Tibial artery (tissue), 4 donors: ENCODE measurements at regions not wholly inside any gene's neighbourhood (a gene's known extent, or its start where the extent isn't known, plus 50 kb on each side); places are given as distances from the start of the nearest gene placed in this dataset.
"Not testable (repeated sequence)": the region's sequence is repeated elsewhere in the genome, so short reads cannot be mapped to it uniquely, and the experiment has no call there.

ENCODE experiments used
- DNase-seq, 2 donors: peaks; one replicate each; pipeline ENCODE4 v3.0.0-alpha.2; 2019
- H3K27ac ChIP-seq, 2 donors: fragments of 200-600 bp; sonication (generic) in 1 of 2; 1 replicate in 1 of 2; 2 replicates in 1 of 2; pipeline ENCODE4 v1.5.1; 2018 to 2019; ENCODE audit warnings: mild to moderate bottlenecking in 1 of 2
- H3K27me3 ChIP-seq, 2 donors: fragments of 200-600 bp; sonication (generic) in 1 of 2; one replicate each; pipeline versions ENCODE4 v1.5.1 to v1.6.0; 2016 to 2019
- H3K36me3 ChIP-seq, 3 donors: fragments of 200-600 bp; sonication (generic) in 2 of 3; one replicate each; pipeline ENCODE4 v1.5.1; 2016 to 2019; ENCODE audit warnings: mild to moderate bottlenecking in 2 of 3
- H3K4me1 ChIP-seq, 4 donors: fragments of 200-600 bp; sonication (generic) in 2 of 4; 1 replicate in 3 of 4; 2 replicates in 1 of 4; pipeline ENCODE4 v1.5.1; 2016 to 2019
- H3K4me3 ChIP-seq, 2 donors: fragments of 200-600 bp; sonication (generic) in 1 of 2; 1 replicate in 1 of 2; 2 replicates in 1 of 2; pipeline ENCODE4 v1.5.1; 2018 to 2019; ENCODE audit warnings: mild to moderate bottlenecking in 2 of 2
- H3K9me3 ChIP-seq, 3 donors: fragments of 200-600 bp; sonication (generic) in 1 of 3; one replicate each; pipeline ENCODE4 v1.5.1; 2016 to 2019
- intact Hi-C: fragments of 100-400 bp; cut with DNase I; formaldehyde crosslinking; loops from one replicate; pipeline ENCODE4 v1.15.0; 2023; ENCODE audit warnings: low total_unique reads
- TF ChIP-seq, protein P1 (sequence below), 2 experiments: fragments of 200-600 bp in 1 of 2; fragments of 450-650 bp in 1 of 2; IDR thresholded peaks; one replicate each; pipeline ENCODE4 v1.5.1; 2017 to 2019; ENCODE audit warnings: antibody characterized with exemption in 2 of 2, mild to moderate bottlenecking in 1 of 2, moderate library complexity in 1 of 2

GRCh38 chr3:164018500-164018899, 1059.8 kb downstream of the SI start:
- no peak overlapping the region for H3K27ac ChIP-seq
- TF ChIP-seq, protein P1, sequence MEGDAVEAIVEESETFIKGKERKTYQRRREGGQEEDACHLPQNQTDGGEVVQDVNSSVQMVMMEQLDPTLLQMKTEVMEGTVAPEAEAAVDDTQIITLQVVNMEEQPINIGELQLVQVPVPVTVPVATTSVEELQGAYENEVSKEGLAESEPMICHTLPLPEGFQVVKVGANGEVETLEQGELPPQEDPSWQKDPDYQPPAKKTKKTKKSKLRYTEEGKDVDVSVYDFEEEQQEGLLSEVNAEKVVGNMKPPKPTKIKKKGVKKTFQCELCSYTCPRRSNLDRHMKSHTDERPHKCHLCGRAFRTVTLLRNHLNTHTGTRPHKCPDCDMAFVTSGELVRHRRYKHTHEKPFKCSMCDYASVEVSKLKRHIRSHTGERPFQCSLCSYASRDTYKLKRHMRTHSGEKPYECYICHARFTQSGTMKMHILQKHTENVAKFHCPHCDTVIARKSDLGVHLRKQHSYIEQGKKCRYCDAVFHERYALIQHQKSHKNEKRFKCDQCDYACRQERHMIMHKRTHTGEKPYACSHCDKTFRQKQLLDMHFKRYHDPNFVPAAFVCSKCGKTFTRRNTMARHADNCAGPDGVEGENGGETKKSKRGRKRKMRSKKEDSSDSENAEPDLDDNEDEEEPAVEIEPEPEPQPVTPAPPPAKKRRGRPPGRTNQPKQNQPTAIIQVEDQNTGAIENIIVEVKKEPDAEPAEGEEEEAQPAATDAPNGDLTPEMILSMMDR (IDR thresholded peaks at IDR 0.05), result no peak
- intact Hi-C loops, result no loop called here
- H3K4me1 ChIP-seq, result no peaks in the 10 kb centered on the region
- no peaks in the 10 kb centered on the region for H3K36me3 ChIP-seq
- H3K9me3 ChIP-seq, result no peaks in the 10 kb centered on the region
- H3K4me3 ChIP-seq, result no peak overlapping the region
- DNase-seq, result no peak
- no peaks in the 10 kb centered on the region for H3K27me3 ChIP-seq

DNA sequence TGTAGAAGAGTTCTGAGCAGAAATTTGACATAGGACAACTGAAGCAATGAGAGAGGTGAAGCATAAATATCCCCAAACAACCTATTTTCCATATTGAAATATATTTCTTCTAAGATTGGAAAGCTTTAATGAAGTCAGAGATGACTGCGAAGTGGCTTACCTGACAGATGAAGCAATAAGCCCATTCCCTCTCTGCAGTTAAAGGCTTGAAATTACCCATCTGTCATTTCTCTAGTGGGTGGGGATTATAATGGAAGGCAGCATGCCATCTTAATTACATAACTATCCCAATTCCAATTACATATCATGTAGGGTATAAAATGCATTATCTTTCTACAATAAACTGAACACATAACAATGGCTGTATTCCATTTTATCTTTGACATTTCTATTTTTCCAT, 1070.5 kb downstream of the SI start:
- H3K27me3 ChIP-seq, result no peaks in the 10 kb centered on the region
- no peaks in the 10 kb centered on the region for H3K9me3 ChIP-seq
- H3K27ac ChIP-seq, result no peak overlapping the region
- no peak for DNase-seq
- intact Hi-C loops, result no loop called here
- H3K4me3 ChIP-seq, result no peak overlapping the region
- H3K36me3 ChIP-seq, result no peaks in the 10 kb centered on the region
- TF ChIP-seq, protein P1 (IDR thresholded peaks at IDR 0.05), result no peak
- H3K4me1 ChIP-seq, result no peaks in the 10 kb centered on the region

DNA sequence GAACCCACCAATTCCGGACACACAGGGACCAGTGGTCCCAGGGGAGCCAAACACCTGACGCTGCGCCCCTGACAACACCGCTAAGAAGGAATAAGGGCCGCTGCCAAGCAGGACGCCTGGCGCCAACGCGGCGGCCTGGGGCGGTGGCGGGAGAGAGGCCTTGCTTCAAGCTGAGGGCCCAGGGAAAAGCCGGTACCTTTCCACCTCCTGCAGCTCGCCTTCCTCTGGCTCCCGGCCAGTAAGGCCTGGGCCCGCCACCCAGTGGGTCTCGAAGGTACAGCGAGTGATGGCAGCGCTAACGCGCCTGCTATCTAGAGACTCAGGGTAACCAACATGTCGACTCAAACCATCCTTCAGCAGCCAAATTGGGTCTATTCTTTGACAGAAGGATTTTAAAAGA, 1074.1 kb downstream of the SI start:
- H3K4me3 ChIP-seq, result no peak overlapping the region
- TF ChIP-seq, protein P1 (IDR thresholded peaks at IDR 0.05), result no peak
- no peak for DNase-seq
- no peak overlapping the region for H3K27ac ChIP-seq
- no peaks in the 10 kb centered on the region for H3K27me3 ChIP-seq
- no peaks in the 10 kb centered on the region for H3K4me1 ChIP-seq
- H3K36me3 ChIP-seq, result no peaks in the 10 kb centered on the region
- intact Hi-C loops, result no loop called here
- H3K9me3 ChIP-seq, result no peaks in the 10 kb centered on the region

GRCh38 chr3:164003016-164003415, 1075.3 kb downstream of the SI start:
- H3K27me3 ChIP-seq, DNase-seq, H3K36me3 ChIP-seq, H3K4me1 ChIP-seq, H3K27ac ChIP-seq, H3K9me3 ChIP-seq, intact Hi-C loops, H3K4me3 ChIP-seq: not testable (repeated sequence)

GRCh38 chr3:163983940-163984339, 1094.4 kb downstream of the SI start:
- DNase-seq, result no peak
- intact Hi-C loops, result no loop called here
- Histone ChIP-seq H3K4me1 (no peaks in the 10 kb centered on the region), H3K4me3 (no peak overlapping the region), H3K27me3 (no peaks in the 10 kb centered on the region), H3K36me3 (no peaks in the 10 kb centered on the region), H3K9me3 (no peaks in the 10 kb centered on the region), H3K27ac (no peak overlapping the region)
- TF ChIP-seq, protein P1 (IDR thresholded peaks at IDR 0.05), result no peak

DNA sequence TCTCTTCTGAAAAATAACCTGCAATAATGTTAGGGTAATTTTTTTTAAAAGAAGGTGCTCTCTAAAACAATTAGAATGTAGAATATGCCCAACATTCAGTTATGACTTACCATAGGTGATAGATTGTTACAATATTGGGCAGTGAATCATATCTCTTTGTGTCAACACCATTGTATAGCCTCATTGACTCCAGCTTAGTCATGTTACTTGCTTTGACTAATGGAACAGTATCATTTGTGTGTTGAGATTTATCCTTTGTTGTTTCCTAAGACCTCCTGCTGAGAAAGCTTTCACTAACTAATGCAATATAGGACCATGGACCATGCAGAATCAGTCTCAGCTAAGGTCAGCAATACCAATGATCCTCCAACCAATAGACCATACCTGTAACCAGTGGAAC, 1106.4 kb downstream of the SI start:
- Histone ChIP-seq H3K9me3 (no peaks in the 10 kb centered on the region), H3K36me3 (no peaks in the 10 kb centered on the region), H3K27me3 (no peaks in the 10 kb centered on the region), H3K4me1 (no peaks in the 10 kb centered on the region), H3K4me3 (no peak overlapping the region), H3K27ac (no peak overlapping the region)
- intact Hi-C loops, result no loop called here
- TF ChIP-seq, protein P1 (IDR thresholded peaks at IDR 0.05), result no peak
- no peak for DNase-seq
